Upper lobe of left lung (tissue), 6 donors: ENCODE measurements at regions not wholly inside any gene's neighbourhood (a gene's known extent, or its start where the extent isn't known, plus 50 kb on each side); places are given as distances from the start of the nearest gene placed in this dataset.
"Not testable (repeated sequence)": the region's sequence is repeated elsewhere in the genome, so short reads cannot be mapped to it uniquely, and the experiment has no call there.

Experiments
- ATAC-seq, 2 donors: fragments of 200-7000 bp; cut with Tn5 transposase; one replicate each; pipeline ENCODE4 v1.9.1; 2022; ENCODE audit warnings: mild to moderate bottlenecking in 2 of 2, moderate library complexity in 2 of 2; ENCODE audit not compliant: low FRiP score in 2 of 2
- DNase-seq, 2 donors: peaks; one replicate each; pipeline ENCODE4 v3.0.0-alpha.2; 2019 to 2020
- H3K27ac ChIP-seq, 4 donors: fragments of 200-600 bp; sonication (generic); one replicate each; pipeline ENCODE4 v1.5.1; 2016 to 2019
- H3K27me3 ChIP-seq, 4 donors: fragments of 200-600 bp; sonication (generic); one replicate each; pipeline ENCODE4 v1.5.1; 2017 to 2019
- H3K36me3 ChIP-seq, 4 donors: fragments of 200-600 bp; sonication (generic); one replicate each; pipeline ENCODE4 v1.5.1; 2016 to 2019
- H3K4me1 ChIP-seq, 4 donors: fragments of 200-600 bp; sonication (generic); one replicate each; pipeline ENCODE4 v1.5.1; 2018 to 2019
- H3K4me3 ChIP-seq, 4 donors: fragments of 200-600 bp; sonication (generic); one replicate each; pipeline ENCODE4 v1.5.1; 2017 to 2019; ENCODE audit warnings: mild to moderate bottlenecking in 2 of 4, moderate library complexity in 1 of 4
- H3K9me3 ChIP-seq, 4 donors: fragments of 200-600 bp; sonication (generic); one replicate each; pipeline ENCODE4 v1.5.1; 2018 to 2019
- EP300 ChIP-seq, 4 donors: sonication (generic); formaldehyde crosslinking; IDR thresholded peaks; one replicate each; pipeline ENCODE4 v1.5.1; 2017; ENCODE audit warnings: antibody characterized with exemption in 4 of 4, control low read depth in 2 of 4
- POLR2A ChIP-seq, 4 donors: fragments of 450-650 bp; IDR thresholded peaks; one replicate each; pipeline ENCODE4 v1.5.1; 2016 to 2017; ENCODE audit warnings: antibody characterized with exemption in 4 of 4, mild to moderate bottlenecking in 2 of 4
- POLR2AphosphoS5 ChIP-seq, 2 donors: sonication (generic); formaldehyde crosslinking; IDR thresholded peaks; one replicate each; pipeline ENCODE4 v1.5.1; 2017; ENCODE audit warnings: antibody characterized with exemption in 2 of 2
- WGBS, 2 donors: methylation state at CpG; one replicate each; pipeline ENCODE4 v1.1.5; 2017 to 2018; 5-methylcytosine and 5-hydroxymethylcytosine counted together
- TF ChIP-seq, protein P1 (sequence below), 6 experiments: fragments of 450-650 bp in 4 of 6; fragments of 200-600 bp in 2 of 6; sonication (generic) in 2 of 6; IDR thresholded peaks; one replicate each; pipeline ENCODE4 v1.5.1; 2016 to 2019; ENCODE audit warnings: antibody characterized with exemption in 6 of 6
- donor health status: DM: no; HTN: no; CAD: no; lungs with moderate emphysema.
- donor health status: DM: no; HTN: yes; CAD: no; lungs with severe emphysema.

- Histone ChIP-seq H3K36me3 (no peaks in the 10 kb centered on the region), H3K27ac (no peak overlapping the region), H3K27me3 (no peaks in the 10 kb centered on the region), H3K9me3 (no peaks in the 10 kb centered on the region), H3K4me3 (no peak overlapping the region), H3K4me1 (peaks cover 0 to 9% (median 0%) of the 10 kb centered on the region in 4 donors)
- WGBS, 2 donors = 11 to 31% methylated on average over 1 of the region's 1 CpG
- ATAC-seq (peak; percentile 88 to 91), DNase-seq (peak in 1 of 2 donors; percentile 30)
- TF ChIP-seq, protein P1, sequence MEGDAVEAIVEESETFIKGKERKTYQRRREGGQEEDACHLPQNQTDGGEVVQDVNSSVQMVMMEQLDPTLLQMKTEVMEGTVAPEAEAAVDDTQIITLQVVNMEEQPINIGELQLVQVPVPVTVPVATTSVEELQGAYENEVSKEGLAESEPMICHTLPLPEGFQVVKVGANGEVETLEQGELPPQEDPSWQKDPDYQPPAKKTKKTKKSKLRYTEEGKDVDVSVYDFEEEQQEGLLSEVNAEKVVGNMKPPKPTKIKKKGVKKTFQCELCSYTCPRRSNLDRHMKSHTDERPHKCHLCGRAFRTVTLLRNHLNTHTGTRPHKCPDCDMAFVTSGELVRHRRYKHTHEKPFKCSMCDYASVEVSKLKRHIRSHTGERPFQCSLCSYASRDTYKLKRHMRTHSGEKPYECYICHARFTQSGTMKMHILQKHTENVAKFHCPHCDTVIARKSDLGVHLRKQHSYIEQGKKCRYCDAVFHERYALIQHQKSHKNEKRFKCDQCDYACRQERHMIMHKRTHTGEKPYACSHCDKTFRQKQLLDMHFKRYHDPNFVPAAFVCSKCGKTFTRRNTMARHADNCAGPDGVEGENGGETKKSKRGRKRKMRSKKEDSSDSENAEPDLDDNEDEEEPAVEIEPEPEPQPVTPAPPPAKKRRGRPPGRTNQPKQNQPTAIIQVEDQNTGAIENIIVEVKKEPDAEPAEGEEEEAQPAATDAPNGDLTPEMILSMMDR (IDR thresholded peaks at IDR 0.05) = no peak
- no peak for TF ChIP-seq POLR2A (IDR thresholded peaks at IDR 0.05)
Observed at GRCh38 chr4:154164931-154165839, 326.4 kb downstream of the DCHS2 start.

GRCh38 chr4:154160519-154161301, 330.9 kb downstream of the DCHS2 start:
- WGBS, 2 donors = 40 to 52% methylated on average over 5 of the region's 5 CpGs
- Histone ChIP-seq H3K4me1 (peaks cover 0 to 8% (median 0%) of the 10 kb centered on the region in 4 donors), H3K9me3 (no peaks in the 10 kb centered on the region), H3K27ac (no peak overlapping the region), H3K4me3 (no peak overlapping the region), H3K27me3 (no peaks in the 10 kb centered on the region), H3K36me3 (no peaks in the 10 kb centered on the region)
- TF ChIP-seq EP300 (IDR thresholded peaks at IDR 0.05) = no peak
- TF ChIP-seq POLR2A (IDR thresholded peaks at IDR 0.05) = no peak
- no peak for TF ChIP-seq POLR2AphosphoS5 (IDR thresholded peaks at IDR 0.05)
- TF ChIP-seq, protein P1 (IDR thresholded peaks at IDR 0.05) = no peak
- DNase-seq (no peak), ATAC-seq (no peak)

DNA sequence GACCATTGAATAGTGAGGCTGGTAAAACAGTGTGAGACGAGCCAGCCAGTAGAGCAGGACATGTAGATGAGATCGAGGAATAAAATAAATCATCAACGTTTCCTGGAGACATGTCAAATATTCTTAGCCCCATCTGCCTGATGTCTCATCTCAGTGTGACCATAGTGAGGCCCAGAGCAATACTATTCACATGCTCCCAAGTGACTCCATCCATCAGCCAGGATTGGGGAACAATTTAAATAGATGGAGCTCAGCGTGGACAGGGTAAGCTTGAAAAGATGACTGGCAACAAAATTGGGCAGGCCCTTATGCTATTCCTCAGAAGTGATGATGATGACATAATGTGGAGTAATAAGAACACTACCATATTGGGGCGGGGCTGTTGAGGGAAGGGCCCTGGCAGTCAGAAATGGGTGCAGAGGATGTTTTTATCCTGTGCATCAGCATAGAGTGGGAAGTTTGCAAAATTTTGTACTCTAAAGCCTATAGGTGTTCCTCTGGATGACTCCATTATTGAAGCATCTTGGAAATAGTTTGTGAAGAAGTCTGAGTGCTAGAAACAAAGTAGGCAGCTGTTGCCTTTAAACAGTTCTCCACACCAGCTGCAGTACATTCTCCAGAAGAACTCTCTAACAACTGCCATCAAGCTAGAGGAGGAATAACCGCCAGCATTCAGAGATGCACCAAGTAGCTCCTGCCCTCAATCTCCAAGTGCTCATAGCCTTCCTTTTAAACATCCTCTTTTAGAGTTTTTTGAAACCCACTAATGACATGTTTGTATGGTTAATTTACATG, 333.0 kb downstream of the DCHS2 start:
- TF ChIP-seq EP300 (IDR thresholded peaks at IDR 0.05) (no peak), POLR2A (IDR thresholded peaks at IDR 0.05) (no peak)
- no peak overlapping the region for H3K4me3 ChIP-seq
- 66 to 68% methylated on average over 6 of the region's 6 CpGs for WGBS, 2 donors
- ATAC-seq = no peak
- no peak for DNase-seq
- H3K9me3 ChIP-seq = no peaks in the 10 kb centered on the region
- no peak overlapping the region for H3K27ac ChIP-seq
- H3K36me3 ChIP-seq = no peaks in the 10 kb centered on the region
- H3K4me1 ChIP-seq = no peaks in the 10 kb centered on the region
- H3K27me3 ChIP-seq = no peaks in the 10 kb centered on the region

GRCh38 chr4:154152546-154152945, 339.1 kb downstream of the DCHS2 start:
- no peak overlapping the region for H3K27ac ChIP-seq
- no peaks in the 10 kb centered on the region for H3K4me1 ChIP-seq
- WGBS, 2 donors = 88 to 93% methylated on average over 13 of the region's 13 CpGs
- no peaks in the 10 kb centered on the region for H3K27me3 ChIP-seq
- H3K36me3 ChIP-seq = no peaks in the 10 kb centered on the region
- TF ChIP-seq, protein P1 (IDR thresholded peaks at IDR 0.05) = no peak
- no peak for TF ChIP-seq EP300 (IDR thresholded peaks at IDR 0.05)
- no peak for TF ChIP-seq POLR2AphosphoS5 (IDR thresholded peaks at IDR 0.05)
- no peak for TF ChIP-seq POLR2A (IDR thresholded peaks at IDR 0.05)
- ATAC-seq (no peak), DNase-seq (no peak)
- H3K4me3 ChIP-seq = no peak overlapping the region
- H3K9me3 ChIP-seq = no peaks in the 10 kb centered on the region

DNA sequence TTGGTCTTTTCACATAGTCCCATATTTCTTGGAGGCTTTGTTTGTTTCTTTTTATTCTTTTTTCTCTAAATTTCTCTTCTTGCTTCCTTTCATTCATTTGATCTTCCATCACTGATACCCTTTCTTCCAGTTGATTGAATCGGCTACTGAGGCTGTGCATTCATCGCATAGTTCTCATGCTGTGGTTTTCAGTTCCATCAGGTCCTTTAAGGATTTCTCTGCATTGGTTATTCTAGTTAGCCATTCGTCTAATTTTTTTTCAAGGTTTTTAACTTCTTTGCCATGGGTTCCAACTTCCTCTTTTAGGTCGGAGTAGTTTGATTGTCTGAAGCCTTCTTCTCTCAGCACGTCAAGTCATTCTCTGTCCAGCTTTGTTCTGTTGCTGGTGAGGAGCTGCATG, 342.4 kb downstream of the DCHS2 start:
- not testable (repeated sequence) for DNase-seq, ATAC-seq, H3K9me3 ChIP-seq, H3K27ac ChIP-seq, H3K4me1 ChIP-seq, H3K4me3 ChIP-seq, H3K36me3 ChIP-seq, H3K27me3 ChIP-seq
- 74 to 75% methylated on average over 5 of the region's 5 CpGs for WGBS, 2 donors
